Erythroblast (primary cell): ENCODE measurements at regions not wholly inside any gene's neighbourhood (a gene's known extent, or its start where the extent isn't known, plus 50 kb on each side); places are given as distances from the start of the nearest gene placed in this dataset.

Experiments used
- GATA1 ChIP-seq: IDR thresholded peaks from 2 replicates; pipeline ENCODE4 v1.6.1; 2011; ENCODE audit warnings: low read depth, mild to moderate bottlenecking, control low read depth, low read length, moderate library complexity
- POLR2A ChIP-seq: IDR thresholded peaks from 2 replicates; pipeline ENCODE4 v1.6.1; 2011; ENCODE audit warnings: mild to moderate bottlenecking, low read length

- TF ChIP-seq GATA1 (no peak), POLR2A (no peak)
Measured at GRCh38 chr1:105556266-105556665, 1500.2 kb upstream of the PRMT6 start.
